ENCODE measurements at regions not wholly inside any gene's neighbourhood (a gene's known extent, or its start where the extent isn't known, plus 50 kb on each side); places are given as distances from the start of the nearest gene placed in this dataset.

DNA sequence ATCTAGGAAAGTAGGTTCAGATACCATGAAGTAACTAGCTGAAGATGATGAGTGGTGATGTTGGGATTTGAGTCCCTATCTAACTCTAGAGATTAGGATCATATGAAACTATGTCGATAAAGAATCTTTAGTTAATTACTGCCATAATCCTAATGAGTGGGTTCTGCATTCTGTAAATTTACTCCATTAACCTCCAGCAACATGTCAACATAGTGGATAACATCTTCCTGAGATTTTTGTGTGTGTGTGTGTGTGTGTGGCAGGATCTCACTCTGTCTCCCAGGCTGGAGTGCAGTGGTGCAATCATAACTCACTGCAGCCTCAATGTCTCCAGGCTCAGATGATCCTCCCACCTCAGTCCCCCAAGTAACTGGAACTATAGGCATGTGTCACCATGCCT, 272.9 kb upstream of the DPH6 start:
- Histone ChIP-seq H3K9me2 (replicated peaks; ENCODE audit: control insufficient read depth, low read length) (no peaks in the 10 kb centered on the region), H3K4me2 (ENCODE audit: low read length) (no peak overlapping the region), H3K27ac (ENCODE audit: low read depth, low read length) (no peak overlapping the region), H3K4me1 (ENCODE audit: control insufficient read depth, low read length) (no peaks in the 10 kb centered on the region), H3K36me3 (ENCODE audit: control insufficient read depth, low read length) (no peaks in the 10 kb centered on the region), H3K27me3 (ENCODE audit: control insufficient read depth, low read length) (no peaks in the 10 kb centered on the region), H3F3A (ENCODE audit: control insufficient read depth, insufficient read depth) (no peaks in the 10 kb centered on the region), H4K20me1 (ENCODE audit: control insufficient read depth, insufficient read depth, low read depth, low read length) (no peaks in the 10 kb centered on the region), H3K79me2 (ENCODE audit: control insufficient read depth, low read length) (no peaks in the 10 kb centered on the region), H3K4me3 (ENCODE audit: low read length) (no peak overlapping the region), H3K9me3 (ENCODE audit: control insufficient read depth, insufficient read depth, low read length) (no peaks in the 10 kb centered on the region)
- TF ChIP-seq, protein P1, sequence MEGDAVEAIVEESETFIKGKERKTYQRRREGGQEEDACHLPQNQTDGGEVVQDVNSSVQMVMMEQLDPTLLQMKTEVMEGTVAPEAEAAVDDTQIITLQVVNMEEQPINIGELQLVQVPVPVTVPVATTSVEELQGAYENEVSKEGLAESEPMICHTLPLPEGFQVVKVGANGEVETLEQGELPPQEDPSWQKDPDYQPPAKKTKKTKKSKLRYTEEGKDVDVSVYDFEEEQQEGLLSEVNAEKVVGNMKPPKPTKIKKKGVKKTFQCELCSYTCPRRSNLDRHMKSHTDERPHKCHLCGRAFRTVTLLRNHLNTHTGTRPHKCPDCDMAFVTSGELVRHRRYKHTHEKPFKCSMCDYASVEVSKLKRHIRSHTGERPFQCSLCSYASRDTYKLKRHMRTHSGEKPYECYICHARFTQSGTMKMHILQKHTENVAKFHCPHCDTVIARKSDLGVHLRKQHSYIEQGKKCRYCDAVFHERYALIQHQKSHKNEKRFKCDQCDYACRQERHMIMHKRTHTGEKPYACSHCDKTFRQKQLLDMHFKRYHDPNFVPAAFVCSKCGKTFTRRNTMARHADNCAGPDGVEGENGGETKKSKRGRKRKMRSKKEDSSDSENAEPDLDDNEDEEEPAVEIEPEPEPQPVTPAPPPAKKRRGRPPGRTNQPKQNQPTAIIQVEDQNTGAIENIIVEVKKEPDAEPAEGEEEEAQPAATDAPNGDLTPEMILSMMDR (IDR thresholded peaks at IDR 0.05; ENCODE audit: low read depth, low read length, poor library complexity, severe bottlenecking): no peak
- TF ChIP-seq EZH2phosphoT487 (IDR thresholded peaks at IDR 0.05; ENCODE audit: borderline replicate concordance, low read length): no peak

DNA sequence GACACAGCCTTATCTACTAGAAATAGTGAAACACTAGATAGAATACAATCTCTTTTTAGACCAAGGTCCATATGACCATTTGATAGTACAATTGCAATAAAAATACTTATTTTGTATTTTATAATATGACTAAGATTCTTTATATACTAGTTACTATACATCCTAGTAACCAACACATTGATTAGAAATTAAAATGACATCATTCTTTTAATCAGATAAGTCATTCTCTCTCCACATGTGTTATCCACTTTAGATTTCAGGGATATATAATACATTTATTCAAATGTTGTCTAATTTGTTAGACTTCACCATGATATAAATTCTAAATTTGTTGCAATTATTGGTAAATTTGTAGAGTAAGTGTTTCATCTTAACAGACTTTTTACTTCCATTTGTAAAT, 276.2 kb upstream of the DPH6 start:
- H3K9me2 ChIP-seq (replicated peaks; ENCODE audit: control insufficient read depth, low read length): no peaks in the 10 kb centered on the region
- no peak for TF ChIP-seq EZH2phosphoT487 (IDR thresholded peaks at IDR 0.05; ENCODE audit: borderline replicate concordance, low read length)
- TF ChIP-seq, protein P1 (IDR thresholded peaks at IDR 0.05; ENCODE audit: low read depth, low read length, poor library complexity, severe bottlenecking): no peak
- H3K36me3 ChIP-seq (ENCODE audit: control insufficient read depth, low read length): no peaks in the 10 kb centered on the region
- no peaks in the 10 kb centered on the region for H3K27me3 ChIP-seq (ENCODE audit: control insufficient read depth, low read length)
- no peak overlapping the region for H3K4me2 ChIP-seq (ENCODE audit: low read length)
- no peaks in the 10 kb centered on the region for H3K9me3 ChIP-seq (ENCODE audit: control insufficient read depth, insufficient read depth, low read length)
- no peak overlapping the region for H3K4me3 ChIP-seq (ENCODE audit: low read length)
- H3F3A ChIP-seq (ENCODE audit: control insufficient read depth, insufficient read depth): no peaks in the 10 kb centered on the region
- H3K4me1 ChIP-seq (ENCODE audit: control insufficient read depth, low read length): no peaks in the 10 kb centered on the region; the same call in 1 of the 2 replicates
- no peak overlapping the region for H3K27ac ChIP-seq (ENCODE audit: low read depth, low read length)
- H3K79me2 ChIP-seq (ENCODE audit: control insufficient read depth, low read length): no peaks in the 10 kb centered on the region
- no peaks in the 10 kb centered on the region for H4K20me1 ChIP-seq (ENCODE audit: control insufficient read depth, insufficient read depth, low read depth, low read length)

DNA sequence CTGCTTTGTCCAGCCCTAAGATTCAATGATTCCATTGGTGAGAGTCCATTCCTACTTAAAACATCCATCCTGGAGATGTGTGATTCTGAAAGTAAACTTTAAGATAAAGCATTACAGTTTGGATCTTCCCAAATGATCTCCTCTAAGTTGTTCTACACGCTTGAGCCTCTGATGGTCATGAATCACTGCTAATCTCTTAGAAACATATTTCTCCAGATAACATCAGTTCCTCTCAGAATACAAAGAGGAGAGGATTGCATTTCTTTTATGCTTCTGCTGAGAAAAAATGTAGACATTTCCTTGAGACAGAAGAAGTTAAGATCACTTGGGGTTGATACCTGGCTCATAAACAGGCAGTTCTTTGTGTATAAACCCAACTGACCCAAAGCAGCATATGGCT, 281.2 kb upstream of the DPH6 start:
- Histone ChIP-seq H3K36me3 (ENCODE audit: control insufficient read depth, low read length) (no peaks in the 10 kb centered on the region), H3K9me2 (replicated peaks; ENCODE audit: control insufficient read depth, low read length) (no peaks in the 10 kb centered on the region), H3K27ac (ENCODE audit: low read depth, low read length) (no peak overlapping the region), H3K9me3 (ENCODE audit: control insufficient read depth, insufficient read depth, low read length) (no peaks in the 10 kb centered on the region), H3K4me2 (ENCODE audit: low read length) (no peak overlapping the region), H3K4me1 (ENCODE audit: control insufficient read depth, low read length) (no peaks in the 10 kb centered on the region; the same call in 1 of the 2 replicates), H4K20me1 (ENCODE audit: control insufficient read depth, insufficient read depth, low read depth, low read length) (no peaks in the 10 kb centered on the region), H3F3A (ENCODE audit: control insufficient read depth, insufficient read depth) (no peaks in the 10 kb centered on the region), H3K79me2 (ENCODE audit: control insufficient read depth, low read length) (no peaks in the 10 kb centered on the region), H3K4me3 (ENCODE audit: low read length) (no peak overlapping the region), H3K27me3 (ENCODE audit: control insufficient read depth, low read length) (no peaks in the 10 kb centered on the region)
- TF ChIP-seq, protein P1 (IDR thresholded peaks at IDR 0.05; ENCODE audit: low read depth, low read length, poor library complexity, severe bottlenecking): no peak
- TF ChIP-seq EZH2phosphoT487 (IDR thresholded peaks at IDR 0.05; ENCODE audit: borderline replicate concordance, low read length): no peak

DNA sequence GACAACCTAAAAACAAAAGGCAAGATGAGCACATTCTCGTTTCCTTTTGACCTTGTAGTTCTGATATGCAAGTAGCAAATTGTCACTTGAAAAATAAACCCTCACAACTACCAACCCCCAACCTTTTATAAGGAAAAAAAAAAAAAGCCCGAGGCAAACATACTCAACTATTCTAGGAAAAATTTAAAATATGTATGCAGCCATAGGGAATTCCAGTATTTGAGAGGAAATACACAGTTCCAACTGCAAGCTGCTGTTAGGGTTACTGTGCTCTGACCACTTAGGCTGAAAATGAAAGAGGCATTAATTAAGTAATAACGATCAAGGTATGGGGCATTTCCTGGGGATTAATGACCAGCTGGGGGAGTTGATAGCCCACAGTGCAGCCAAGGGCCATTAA, 281.9 kb upstream of the DPH6 start:
- H3K27ac ChIP-seq (ENCODE audit: low read depth, low read length): no peak overlapping the region
- H3K4me1 ChIP-seq (ENCODE audit: control insufficient read depth, low read length): no peaks in the 10 kb centered on the region; the same call in 1 of the 2 replicates
- no peaks in the 10 kb centered on the region for H4K20me1 ChIP-seq (ENCODE audit: control insufficient read depth, insufficient read depth, low read depth, low read length)
- no peaks in the 10 kb centered on the region for H3F3A ChIP-seq (ENCODE audit: control insufficient read depth, insufficient read depth)
- no peaks in the 10 kb centered on the region for H3K79me2 ChIP-seq (ENCODE audit: control insufficient read depth, low read length)
- H3K4me3 ChIP-seq (ENCODE audit: low read length): no peak overlapping the region
- H3K9me3 ChIP-seq (ENCODE audit: control insufficient read depth, insufficient read depth, low read length): no peaks in the 10 kb centered on the region
- H3K27me3 ChIP-seq (ENCODE audit: control insufficient read depth, low read length): no peaks in the 10 kb centered on the region
- TF ChIP-seq EZH2phosphoT487 (IDR thresholded peaks at IDR 0.05; ENCODE audit: borderline replicate concordance, low read length): no peak
- TF ChIP-seq, protein P1 (IDR thresholded peaks at IDR 0.05; ENCODE audit: low read depth, low read length, poor library complexity, severe bottlenecking): no peak
- H3K4me2 ChIP-seq (ENCODE audit: low read length): no peak overlapping the region
- H3K36me3 ChIP-seq (ENCODE audit: control insufficient read depth, low read length): no peaks in the 10 kb centered on the region
- H3K9me2 ChIP-seq (replicated peaks; ENCODE audit: control insufficient read depth, low read length): no peaks in the 10 kb centered on the region
